ENCODE measurements at regions not wholly inside any gene's neighbourhood (a gene's known extent, or its start where the extent isn't known, plus 50 kb on each side); places are given as distances from the start of the nearest gene placed in this dataset.

GRCh38 chr2:145116834-145117725 lies 597.2 kb upstream of the ZEB2 start:
- DNase-seq: no peak

GRCh38 chr2:145116056-145116455 lies 596.1 kb upstream of the ZEB2 start:
- DNase-seq: no peak

GRCh38 chr2:145114726-145115125 lies 594.8 kb upstream of the ZEB2 start:
- DNase-seq: no peak

GRCh38 chr2:145112467-145112866 lies 592.5 kb upstream of the ZEB2 start:
- DNase-seq: no peak

- DNase-seq: no peak
These were observed 590.9 kb upstream of the ZEB2 start for GRCh38 chr2:145110668-145111356.

- DNase-seq: no peak
These were observed 589.2 kb upstream of the ZEB2 start for GRCh38 chr2:145108959-145109710.

- no peak for DNase-seq
These were observed 588.5 kb upstream of the ZEB2 start for GRCh38 chr2:145108361-145108778.

- no peak for DNase-seq
These were observed 586.4 kb upstream of the ZEB2 start for GRCh38 chr2:145106293-145106692.

GRCh38 chr2:145102706-145103105 lies 582.8 kb upstream of the ZEB2 start:
- DNase-seq: no peak

- no peak for DNase-seq
These were observed 580.4 kb upstream of the ZEB2 start for GRCh38 chr2:145100301-145100700.

- no peak for DNase-seq
These were observed 576.7 kb upstream of the ZEB2 start for GRCh38 chr2:145096582-145096981.

- no peak for DNase-seq
These were observed 575.9 kb upstream of the ZEB2 start for GRCh38 chr2:145095641-145096435.

- no peak for DNase-seq
These were observed 574.5 kb upstream of the ZEB2 start for GRCh38 chr2:145094370-145094769.

- DNase-seq: no peak
These were observed 572.0 kb upstream of the ZEB2 start for GRCh38 chr2:145091967-145092366.

GRCh38 chr2:145090841-145091761 lies 571.2 kb upstream of the ZEB2 start:
- DNase-seq: no peak

- DNase-seq: no peak
These were observed 568.8 kb upstream of the ZEB2 start for GRCh38 chr2:145088756-145089155.

- no peak for DNase-seq
These were observed 567.0 kb upstream of the ZEB2 start for GRCh38 chr2:145086910-145087309.

- no peak for DNase-seq
These were observed 565.7 kb upstream of the ZEB2 start for GRCh38 chr2:145085612-145086011.

GRCh38 chr2:145080426-145080825 lies 560.5 kb upstream of the ZEB2 start:
- no peak for DNase-seq

- DNase-seq: no peak
These were observed 559.7 kb upstream of the ZEB2 start for GRCh38 chr2:145079641-145080040.

- DNase-seq: no peak
These were observed 559.0 kb upstream of the ZEB2 start for GRCh38 chr2:145078923-145079322.
